ENCODE measurements at regions not wholly inside any gene's neighbourhood (a gene's known extent, or its start where the extent isn't known, plus 50 kb on each side); places are given as distances from the start of the nearest gene placed in this dataset.

GRCh38 chr5:18000744-18001143 lies 366.5 kb downstream of the TAF11L14 start:
- Histone ChIP-seq H3K4me2 (ENCODE audit: insufficient read depth, insufficient read length, low read length) (no peak overlapping the region), H3K9me3 (ENCODE audit: control insufficient read depth, low read depth, low read length) (no peaks in the 10 kb centered on the region), H4K5ac (ENCODE audit: insufficient read length, low read depth, low read length) (no peak overlapping the region), H4K20me1 (ENCODE audit: control insufficient read depth, insufficient read depth, insufficient read length) (no peaks in the 10 kb centered on the region), H3K4ac (ENCODE audit: low read depth, low read length) (no peak overlapping the region), H3K56ac (ENCODE audit: insufficient read length, low read depth, low read length) (no peak overlapping the region), H3K9ac (ENCODE audit: extremely low read depth, insufficient read length, low read length) (no peak overlapping the region), H3K27ac (ENCODE audit: insufficient read length, low read depth, low read length) (no peak overlapping the region), H4K91ac (ENCODE audit: insufficient read length, low read depth, low read length) (no peak overlapping the region), H2BK15ac (ENCODE audit: low read depth, low read length) (no peak overlapping the region), H2BK20ac (ENCODE audit: low read depth, low read length, poor library complexity, severe bottlenecking) (no peak overlapping the region), H3K79me1 (ENCODE audit: insufficient read depth, low read depth, low read length, poor library complexity, severe bottlenecking) (no peaks in the 10 kb centered on the region), H3K79me2 (ENCODE audit: insufficient read depth, low read length) (no peaks in the 10 kb centered on the region), H3K4me1 (ENCODE audit: insufficient read depth, low read length) (no peaks in the 10 kb centered on the region), H2AK5ac (ENCODE audit: insufficient read length, low read length) (no peak overlapping the region), H4K8ac (replicated peaks; ENCODE audit: insufficient read length, low read depth, low read length) (no peak overlapping the region), H2BK5ac (ENCODE audit: insufficient read length, low read length) (no peak overlapping the region), H3T11ph (ENCODE audit: low read length) (no peak overlapping the region), H2BK12ac (ENCODE audit: insufficient read length, low read depth, low read length) (no peak overlapping the region), H3K23me2 (ENCODE audit: insufficient read length, low read depth, low read length, poor library complexity, severe bottlenecking) (no peaks in the 10 kb centered on the region), H3K14ac (ENCODE audit: insufficient read depth, low read length) (no peak overlapping the region), H3K27me3 (ENCODE audit: insufficient read depth, low read length) (no peaks in the 10 kb centered on the region), H3K23ac (ENCODE audit: insufficient read length, low read depth, low read length) (no peak overlapping the region), H2BK120ac (ENCODE audit: low read depth, low read length, poor library complexity, severe bottlenecking) (no peak overlapping the region), H2AFZ (ENCODE audit: low read length) (no peak overlapping the region), H3K18ac (ENCODE audit: insufficient read length, low read depth, low read length) (no peak overlapping the region)
- H3K27me3 Mint-ChIP-seq (ENCODE audit: low read depth), result no peaks in the 10 kb centered on the region
- peaks cover 0 to 3% (median 3%) of the 10 kb centered on the region in 3 experiments; a peak in 3 of 7 replicates for H3K36me3 Mint-ChIP-seq (ENCODE audit: insufficient read depth in 1 of 3, low read depth in 3 of 3)
- peaks cover 3 to 7% of the 10 kb centered on the region in 2 experiments; a peak in 4 of 5 replicates for H3K9me3 Mint-ChIP-seq
- no peak overlapping the region for H3K4me3 Mint-ChIP-seq
- no peak overlapping the region for H3K27ac Mint-ChIP-seq
- DNase-seq, result no peak
- TF ChIP-seq CTCF (conservative IDR thresholded peaks at IDR 0.05), result no peak
- no peaks in the 10 kb centered on the region for H3K4me1 Mint-ChIP-seq
- no CpG with 5 or more reads among the region's 4 CpGs for WGBS (ENCODE audit: extremely low coverage, insufficient read length, low lambda C conversion rate)

Measured in H9 (cell line).